ENCODE measurements at regions not wholly inside any gene's neighbourhood (a gene's known extent, or its start where the extent isn't known, plus 50 kb on each side); places are given as distances from the start of the nearest gene placed in this dataset.

- DNase-seq = no peak
These were observed 103.7 kb downstream of the CTTN start for GRCh38 chr11:70501933-70502540.

GRCh38 chr11:70502677-70503467 lies 104.5 kb downstream of the CTTN start:
- DNase-seq = no peak

GRCh38 chr11:70503468-70504221 lies 105.3 kb downstream of the CTTN start:
- DNase-seq = no peak

GRCh38 chr11:70504246-70505020 lies 106.1 kb downstream of the CTTN start:
- no peak for DNase-seq

- DNase-seq = no peak
These were observed 107.0 kb downstream of the CTTN start for GRCh38 chr11:70505331-70505731.

- DNase-seq = no peak
These were observed 107.7 kb downstream of the CTTN start for GRCh38 chr11:70505761-70506657.

GRCh38 chr11:70506658-70506970 lies 108.3 kb downstream of the CTTN start:
- no peak for DNase-seq

GRCh38 chr11:70506986-70507385 lies 108.7 kb downstream of the CTTN start:
- no peak for DNase-seq

- no peak for DNase-seq
These were observed 109.3 kb downstream of the CTTN start for GRCh38 chr11:70507466-70508230.

GRCh38 chr11:70508231-70508480 lies 109.8 kb downstream of the CTTN start:
- no peak for DNase-seq

GRCh38 chr11:70509476-70509875 lies 111.1 kb downstream of the CTTN start:
- DNase-seq = no peak

GRCh38 chr11:70510106-70510505 lies 111.8 kb downstream of the CTTN start:
- DNase-seq = no peak

GRCh38 chr11:70510571-70510970 lies 112.2 kb downstream of the CTTN start:
- no peak for DNase-seq

- DNase-seq = no peak
These were observed 113.0 kb downstream of the CTTN start for GRCh38 chr11:70511345-70511744.

- DNase-seq = no peak
These were observed 114.4 kb downstream of the CTTN start for GRCh38 chr11:70512716-70513115.

GRCh38 chr11:70517203-70517602 lies 118.9 kb downstream of the CTTN start:
- DNase-seq = no peak

- DNase-seq = no peak
These were observed 119.9 kb downstream of the CTTN start for GRCh38 chr11:70517988-70518907.

- DNase-seq = no peak
These were observed 120.8 kb downstream of the CTTN start for GRCh38 chr11:70519117-70519516.

GRCh38 chr11:70521475-70522308 lies 123.4 kb downstream of the CTTN start:
- no peak for DNase-seq

- no peak for DNase-seq
These were observed 123.9 kb downstream of the CTTN start for GRCh38 chr11:70522309-70522592.

Data from CD4-positive, alpha-beta T cell treated with Interleukin-12 subunit alpha and Interleukin-12 subunit beta, for 1 hour (primary cell).